ENCODE measurements at regions not wholly inside any gene's neighbourhood (a gene's known extent, or its start where the extent isn't known, plus 50 kb on each side); places are given as distances from the start of the nearest gene placed in this dataset.

GRCh38 chr13:82898586-82898985 lies 983.7 kb downstream of the SLITRK1 start:
- RAD21 ChIA-PET (ENCODE audit: unreplicated experiment) = no interaction called here
- 15% methylated on average over 3 of the region's 3 CpGs for WGBS (ENCODE audit: insufficient coverage, insufficient replicate concordance, low lambda C conversion rate, missing lambda C conversion rate)
- CTCF ChIA-PET = no interaction called here
- no peaks in the 10 kb centered on the region for H3K79me2 ChIP-seq (ENCODE audit: control insufficient read depth, insufficient read depth, low read length)
- H3K4me2 ChIP-seq (ENCODE audit: control insufficient read depth, insufficient read depth) = no peak overlapping the region
- DNase-seq (ENCODE audit: low read depth, low spot score) (no peak), FAIRE-seq (no peak), ATAC-seq (no peak)
- BruUV-seq (replicated peaks) = no TSS peak
- in situ Hi-C loops (cut with MboI) (no loop called here), intact Hi-C loops (cut with micrococcal nuclease; ENCODE audit: unreplicated experiment) (no loop called here)
- no peak overlapping the region for H3K4me3 ChIP-seq
- SMC1A ChIA-PET (ENCODE audit: uncharacterized antibody, unreplicated experiment) = no interaction called here
- no peak overlapping the region for H3K9ac ChIP-seq (ENCODE audit: control insufficient read depth, insufficient read depth, low read length)
- no peak overlapping the region for H3K27ac ChIP-seq (ENCODE audit: control insufficient read depth, insufficient read depth)
- H3K27me3 ChIP-seq (replicated peaks in 1 of 2; ENCODE audit: control insufficient read depth in 2 of 2, insufficient read depth in 2 of 2, low read length in 1 of 2) = no peaks in the 10 kb centered on the region
- no peaks in the 10 kb centered on the region for H3K36me3 ChIP-seq (ENCODE audit: control insufficient read depth in 2 of 2, insufficient read depth in 2 of 2, low read length in 1 of 2)
- POLR2A ChIA-PET = no interaction called here
- no peaks in the 10 kb centered on the region for H3K9me3 ChIP-seq (replicated peaks; ENCODE audit: control insufficient read depth, insufficient read depth, low read length)
- H2AFZ ChIP-seq (ENCODE audit: control insufficient read depth, low read depth, low read length) = no peak overlapping the region
- H3K4me1 ChIP-seq (ENCODE audit: control insufficient read depth, insufficient read depth, low read length) = no peaks in the 10 kb centered on the region
- TF ChIP-seq MEF2B (IDR thresholded peaks at IDR 0.05; ENCODE audit: partially characterized antibody, poor library complexity, severe bottlenecking) (no peak), HDGF (IDR thresholded peaks at IDR 0.05) (no peak), ZNF622 (IDR thresholded peaks at IDR 0.05) (no peak), RFX5 (IDR thresholded peaks at IDR 0.05; ENCODE audit: low read depth, low read length) (no peak), TARDBP (IDR thresholded peaks at IDR 0.05; ENCODE audit: borderline replicate concordance) (no peak), HDAC2 (IDR thresholded peaks at IDR 0.05) (no peak), PAX5 (IDR thresholded peaks at IDR 0.05; ENCODE audit: borderline replicate concordance, low read depth, low read length) (no peak), HSF1 (IDR thresholded peaks at IDR 0.05; ENCODE audit: low read depth, low read length) (no peak), TCF12 (IDR thresholded peaks at IDR 0.05; ENCODE audit: low read depth, low read length) (no peak), PAX8 (IDR thresholded peaks at IDR 0.05) (no peak), FOXK2 (IDR thresholded peaks at IDR 0.05) (no peak)
- TF ChIP-seq, protein P1, sequence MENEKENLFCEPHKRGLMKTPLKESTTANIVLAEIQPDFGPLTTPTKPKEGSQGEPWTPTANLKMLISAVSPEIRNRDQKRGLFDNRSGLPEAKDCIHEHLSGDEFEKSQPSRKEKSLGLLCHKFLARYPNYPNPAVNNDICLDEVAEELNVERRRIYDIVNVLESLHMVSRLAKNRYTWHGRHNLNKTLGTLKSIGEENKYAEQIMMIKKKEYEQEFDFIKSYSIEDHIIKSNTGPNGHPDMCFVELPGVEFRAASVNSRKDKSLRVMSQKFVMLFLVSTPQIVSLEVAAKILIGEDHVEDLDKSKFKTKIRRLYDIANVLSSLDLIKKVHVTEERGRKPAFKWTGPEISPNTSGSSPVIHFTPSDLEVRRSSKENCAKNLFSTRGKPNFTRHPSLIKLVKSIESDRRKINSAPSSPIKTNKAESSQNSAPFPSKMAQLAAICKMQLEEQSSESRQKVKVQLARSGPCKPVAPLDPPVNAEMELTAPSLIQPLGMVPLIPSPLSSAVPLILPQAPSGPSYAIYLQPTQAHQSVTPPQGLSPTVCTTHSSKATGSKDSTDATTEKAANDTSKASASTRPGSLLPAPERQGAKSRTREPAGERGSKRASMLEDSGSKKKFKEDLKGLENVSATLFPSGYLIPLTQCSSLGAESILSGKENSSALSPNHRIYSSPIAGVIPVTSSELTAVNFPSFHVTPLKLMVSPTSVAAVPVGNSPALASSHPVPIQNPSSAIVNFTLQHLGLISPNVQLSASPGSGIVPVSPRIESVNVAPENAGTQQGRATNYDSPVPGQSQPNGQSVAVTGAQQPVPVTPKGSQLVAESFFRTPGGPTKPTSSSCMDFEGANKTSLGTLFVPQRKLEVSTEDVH (IDR thresholded peaks at IDR 0.05; ENCODE audit: low read depth, partially characterized antibody) = no peak
- no peaks in the 10 kb centered on the region for H4K20me1 ChIP-seq (ENCODE audit: control insufficient read depth, insufficient read depth)

Measured in GM12878 (cell line).